Spleen (tissue), 11 donors: ENCODE measurements at regions not wholly inside any gene's neighbourhood (a gene's known extent, or its start where the extent isn't known, plus 50 kb on each side); places are given as distances from the start of the nearest gene placed in this dataset.

ENCODE experiments used
- DNase-seq: peaks from one replicate; pipeline ENCODE4 v3.0.0-alpha.2; 2020
- H3K27ac ChIP-seq, 8 donors: fragments of 200-600 bp; sonication (generic) in 7 of 8; 1 replicate in 4 of 8; 2 replicates in 4 of 8; pipeline versions ENCODE4 v1.5.0 to v1.8.0; 2016 to 2021; ENCODE audit warnings: inconsistent platforms in 4 of 8, mild to moderate bottlenecking in 4 of 8, moderate library complexity in 1 of 8
- H3K27me3 ChIP-seq, 7 donors: fragments of 200-600 bp; sonication (generic) in 6 of 7; replicated peaks in 1 of 7; 1 replicate in 4 of 7; 2 replicates in 3 of 7; pipeline versions ENCODE4 v1.5.0 to v1.8.0; 2016 to 2021; ENCODE audit warnings: inconsistent platforms in 3 of 7, mild to moderate bottlenecking in 1 of 7
- H3K36me3 ChIP-seq, 6 donors: fragments of 200-600 bp; sonication (generic) in 5 of 6; 1 replicate in 4 of 6; 2 replicates in 2 of 6; pipeline versions ENCODE4 v1.5.0 to v1.8.0; 2016 to 2021; ENCODE audit warnings: inconsistent platforms in 2 of 6
- H3K4me1 ChIP-seq, 6 donors: fragments of 200-600 bp; sonication (generic) in 5 of 6; 1 replicate in 3 of 6; 2 replicates in 3 of 6; pipeline versions ENCODE4 v1.5.0 to v1.8.0; 2016 to 2021; ENCODE audit warnings: inconsistent platforms in 3 of 6
- H3K4me3 ChIP-seq, 8 donors: fragments of 200-600 bp; sonication (generic) in 7 of 8; 1 replicate in 4 of 8; 2 replicates in 4 of 8; pipeline versions ENCODE4 v1.5.0 to v1.8.0; 2016 to 2021; ENCODE audit warnings: inconsistent platforms in 4 of 8, mild to moderate bottlenecking in 4 of 8, moderate library complexity in 2 of 8
- H3K9me3 ChIP-seq, 8 donors: fragments of 200-600 bp; sonication (generic) in 7 of 8; 1 replicate in 4 of 8; 2 replicates in 4 of 8; pipeline versions ENCODE4 v1.5.0 to v1.8.0; 2016 to 2021; ENCODE audit warnings: inconsistent platforms in 4 of 8
- CTCF ChIP-seq, 11 experiments: fragments of 200-600 bp in 7 of 11; fragments of 450-650 bp in 4 of 11; sonication (generic) in 4 of 11; IDR thresholded peaks in 8 of 11; conservative IDR thresholded peaks in 3 of 11; 1 replicate in 7 of 11; 2 replicates in 4 of 11; pipeline versions ENCODE4 v1.4.0 to v1.8.0; 2016 to 2021; ENCODE audit warnings: antibody characterized with exemption in 11 of 11, inconsistent platforms in 4 of 11, mild to moderate bottlenecking in 1 of 11
- POLR2A ChIP-seq, 3 donors: fragments of 450-650 bp; IDR thresholded peaks; one replicate each; pipeline ENCODE4 v1.5.1; 2017; ENCODE audit warnings: antibody characterized with exemption in 3 of 3, mild to moderate bottlenecking in 1 of 3
- POLR2AphosphoS5 ChIP-seq, 3 donors: sonication (generic); formaldehyde crosslinking; IDR thresholded peaks; one replicate each; pipeline ENCODE4 v1.5.1; 2017; ENCODE audit warnings: antibody characterized with exemption in 3 of 3
- WGBS, 5 donors: extraction: QIAGEN DNeasy Blood & Tissue Kit in 3 of 5; methylation state at CpG; one replicate each; pipeline versions ENCODE4 v1.1.5 to v1.1.7; 2013 to 2018; 5-methylcytosine and 5-hydroxymethylcytosine counted together
- intact Hi-C: fragments of 100-400 bp; cut with DNase I; formaldehyde crosslinking; loops from one replicate; pipeline ENCODE4 v1.15.0; 2023; ENCODE audit warnings: low total_unique reads
- donor health status: healthy with polysubstance abuse.
- donor health status: DM: no; HTN: no; CAD: no; lungs with moderate emphysema.
- donor health status: DM: no; HTN: no; CAD: no.
- donor health status: Bipolar disorder and iron deficiency.
- donor health status: healthy.
- donor health status: DM: no; HTN: no; CAD: no.
- donor health status: DM: yes; HTN: yes; CAD: no.

- Histone ChIP-seq H3K36me3 (no peaks in the 10 kb centered on the region), H3K27me3 (no peaks in the 10 kb centered on the region), H3K4me3 (no peak overlapping the region), H3K27ac (no peak overlapping the region), H3K9me3 (peaks cover 0 to 6% (median 0%) of the 10 kb centered on the region in 8 donors), H3K4me1 (no peaks in the 10 kb centered on the region)
- intact Hi-C loops, result no loop called here
- DNase-seq, result no peak
- 83 to 90% (median 85%) methylated on average over 2 of the region's 2 CpGs for WGBS, 5 donors
- TF ChIP-seq POLR2A (IDR thresholded peaks at IDR 0.05) (no peak), POLR2AphosphoS5 (IDR thresholded peaks at IDR 0.05) (no peak), CTCF (IDR thresholded peaks at IDR 0.05 in 8 of 11, conservative IDR thresholded peaks at IDR 0.05 in 3 of 11) (no peak)
Observed at GRCh38 chr4:32374206-32374605, 1654.0 kb downstream of the PCDH7 start.

GRCh38 chr4:32393806-32394205 is 1673.6 kb downstream of the PCDH7 start:
- no peak for DNase-seq
- H3K27me3 ChIP-seq, result no peaks in the 10 kb centered on the region
- H3K4me1 ChIP-seq, result no peaks in the 10 kb centered on the region
- TF ChIP-seq POLR2A (IDR thresholded peaks at IDR 0.05) (no peak), CTCF (IDR thresholded peaks at IDR 0.05 in 8 of 11, conservative IDR thresholded peaks at IDR 0.05 in 3 of 11) (no peak), POLR2AphosphoS5 (IDR thresholded peaks at IDR 0.05) (no peak)
- no peak overlapping the region for H3K4me3 ChIP-seq
- 45 to 64% (median 55%) methylated on average over 3 of the region's 3 CpGs for WGBS, 5 donors
- no peaks in the 10 kb centered on the region for H3K9me3 ChIP-seq
- no peak overlapping the region for H3K27ac ChIP-seq
- intact Hi-C loops, result no loop called here
- no peaks in the 10 kb centered on the region for H3K36me3 ChIP-seq

GRCh38 chr4:32394255-32394654 is 1674.1 kb downstream of the PCDH7 start:
- no peak overlapping the region for H3K4me3 ChIP-seq
- no peak for TF ChIP-seq CTCF (IDR thresholded peaks at IDR 0.05 in 8 of 11, conservative IDR thresholded peaks at IDR 0.05 in 3 of 11)
- 82 to 98% (median 93%) methylated on average over 1 of the region's 1 CpG for WGBS, 5 donors
- no peaks in the 10 kb centered on the region for H3K4me1 ChIP-seq
- no peaks in the 10 kb centered on the region for H3K36me3 ChIP-seq
- intact Hi-C loops, result no loop called here
- H3K9me3 ChIP-seq, result no peaks in the 10 kb centered on the region
- DNase-seq, result no peak
- no peak overlapping the region for H3K27ac ChIP-seq
- H3K27me3 ChIP-seq, result no peaks in the 10 kb centered on the region

GRCh38 chr4:32396507-32397070 is 1676.4 kb downstream of the PCDH7 start:
- no peak overlapping the region for H3K27ac ChIP-seq
- 65 to 80% (median 77%) methylated on average over 7 of the region's 7 CpGs for WGBS, 5 donors
- no peak for DNase-seq
- peaks cover 0 to 11% (median 0%) of the 10 kb centered on the region in 8 donors for H3K9me3 ChIP-seq
- H3K4me1 ChIP-seq, result no peaks in the 10 kb centered on the region
- H3K36me3 ChIP-seq, result no peaks in the 10 kb centered on the region
- H3K27me3 ChIP-seq, result no peaks in the 10 kb centered on the region
- TF ChIP-seq POLR2A (IDR thresholded peaks at IDR 0.05), result no peak
- TF ChIP-seq CTCF (IDR thresholded peaks at IDR 0.05 in 8 of 11, conservative IDR thresholded peaks at IDR 0.05 in 3 of 11), result no peak
- TF ChIP-seq POLR2AphosphoS5 (IDR thresholded peaks at IDR 0.05), result no peak
- intact Hi-C loops, result no loop called here
- no peak overlapping the region for H3K4me3 ChIP-seq
